HepG2 (cell line): ENCODE measurements at regions not wholly inside any gene's neighbourhood (a gene's known extent, or its start where the extent isn't known, plus 50 kb on each side); places are given as distances from the start of the nearest gene placed in this dataset.

ENCODE experiments used
- CBFB ChIP-seq: sonication (generic); formaldehyde crosslinking; IDR thresholded peaks from 2 replicates; pipeline ENCODE4 v1.4.0; 2020; ENCODE audit warnings: missing genetic modification reagents
- CTCF ChIP-seq: sonication (generic); formaldehyde crosslinking; IDR thresholded peaks from 2 replicates; pipeline ENCODE4 v1.5.0; 2020; ENCODE audit warnings: mild to moderate bottlenecking, missing genetic modification reagents, moderate library complexity
- ETS1 ChIP-seq: sonication (generic); formaldehyde crosslinking; IDR thresholded peaks from 2 replicates; pipeline ENCODE4 v1.4.0; 2020; ENCODE audit warnings: missing genetic modification reagents
- HCFC1 ChIP-seq: fragments of 150-350 bp; IDR thresholded peaks from 2 replicates; pipeline ENCODE4 v1.6.1; 2014; ENCODE audit warnings: low read depth, low read length
- HDAC2 ChIP-seq: sonication (generic); formaldehyde crosslinking; IDR thresholded peaks from 2 replicates; pipeline ENCODE4 v1.4.0; 2020; ENCODE audit warnings: missing genetic modification reagents
- IRF2 ChIP-seq: IDR thresholded peaks from 2 replicates; pipeline ENCODE4 v1.6.1; 2018; ENCODE audit warnings: missing genetic modification reagents, missing compliant biosample characterization
- MAFK ChIP-seq, 2 experiments: IDR thresholded peaks in 1 of 2; conservative IDR thresholded peaks in 1 of 2; 2 replicates each; pipeline ENCODE4 v1.6.1; 2011; ENCODE audit warnings: improper control_type of control experiment in 2 of 2, low read length in 2 of 2
- POLR2AphosphoS5 ChIP-seq: IDR thresholded peaks from 2 replicates; pipeline ENCODE4 v1.6.1; 2012; ENCODE audit warnings: low read depth, low read length
- TCF7L2 ChIP-seq: IDR thresholded peaks from 2 replicates; pipeline ENCODE4 v1.6.1; 2011; ENCODE audit warnings: mild to moderate bottlenecking, low read depth, low read length, moderate library complexity
- ZBTB40 ChIP-seq, 2 experiments: fragments of 450-650 bp in 1 of 2; sonication (generic) in 1 of 2; formaldehyde crosslinking in 1 of 2; IDR thresholded peaks; 2 replicates each; pipeline versions ENCODE4 v1.6.1 to v1.8.0; 2016 to 2022; ENCODE audit warnings: antibody characterized with exemption in 1 of 2, mild to moderate bottlenecking in 1 of 2, missing genetic modification reagents in 1 of 2
- ZNF24 ChIP-seq: fragments of 450-650 bp; IDR thresholded peaks from 2 replicates; pipeline ENCODE4 v1.6.1; 2017; ENCODE audit warnings: antibody characterized with exemption, mild to moderate bottlenecking
- ZNF274 ChIP-seq: sonication (generic); formaldehyde crosslinking; IDR thresholded peaks from 2 replicates; pipeline ENCODE4 v1.5.1; 2020; ENCODE audit warnings: mild to moderate bottlenecking, missing genetic modification reagents
- ZNF362 ChIP-seq: sonication (generic); formaldehyde crosslinking; IDR thresholded peaks from 2 replicates; pipeline ENCODE4 v1.4.0; 2020; ENCODE audit warnings: missing genetic modification reagents, mild to moderate bottlenecking, borderline replicate concordance
- ZNF589 ChIP-seq: sonication (generic); formaldehyde crosslinking; conservative IDR thresholded peaks from 2 replicates; pipeline ENCODE4 v1.8.0; 2022; ENCODE audit warnings: mild to moderate bottlenecking, moderate library complexity, missing genetic modification reagents

GRCh38 chr6:62998022-62998421, 213.2 kb upstream of the FKBP1C start:
- TF ChIP-seq ZBTB40 (IDR thresholded peaks at IDR 0.05) (no peak), ZBTB40 (CRISPR knock-in tag; IDR thresholded peaks at IDR 0.05) (no peak), CTCF (CRISPR knock-in tag) (no peak), TCF7L2 (no peak), MAFK (conservative IDR thresholded peaks at IDR 0.05 in 1 of 2, IDR thresholded peaks at IDR 0.05 in 1 of 2; ENCODE audit: low read length in 2 of 2) (no peak), POLR2AphosphoS5 (no peak), ZNF24 (no peak), ZNF274 (CRISPR knock-in tag) (no peak), IRF2 (CRISPR knock-in tag) (no peak), ZNF589 (CRISPR knock-in tag) (no peak), HDAC2 (CRISPR knock-in tag) (no peak), CBFB (CRISPR knock-in tag) (no peak), ETS1 (CRISPR knock-in tag) (no peak), HCFC1 (no peak), ZNF362 (CRISPR knock-in tag) (no peak)
